ENCODE measurements at regions not wholly inside any gene's neighbourhood (a gene's known extent, or its start where the extent isn't known, plus 50 kb on each side); places are given as distances from the start of the nearest gene placed in this dataset.

DNA sequence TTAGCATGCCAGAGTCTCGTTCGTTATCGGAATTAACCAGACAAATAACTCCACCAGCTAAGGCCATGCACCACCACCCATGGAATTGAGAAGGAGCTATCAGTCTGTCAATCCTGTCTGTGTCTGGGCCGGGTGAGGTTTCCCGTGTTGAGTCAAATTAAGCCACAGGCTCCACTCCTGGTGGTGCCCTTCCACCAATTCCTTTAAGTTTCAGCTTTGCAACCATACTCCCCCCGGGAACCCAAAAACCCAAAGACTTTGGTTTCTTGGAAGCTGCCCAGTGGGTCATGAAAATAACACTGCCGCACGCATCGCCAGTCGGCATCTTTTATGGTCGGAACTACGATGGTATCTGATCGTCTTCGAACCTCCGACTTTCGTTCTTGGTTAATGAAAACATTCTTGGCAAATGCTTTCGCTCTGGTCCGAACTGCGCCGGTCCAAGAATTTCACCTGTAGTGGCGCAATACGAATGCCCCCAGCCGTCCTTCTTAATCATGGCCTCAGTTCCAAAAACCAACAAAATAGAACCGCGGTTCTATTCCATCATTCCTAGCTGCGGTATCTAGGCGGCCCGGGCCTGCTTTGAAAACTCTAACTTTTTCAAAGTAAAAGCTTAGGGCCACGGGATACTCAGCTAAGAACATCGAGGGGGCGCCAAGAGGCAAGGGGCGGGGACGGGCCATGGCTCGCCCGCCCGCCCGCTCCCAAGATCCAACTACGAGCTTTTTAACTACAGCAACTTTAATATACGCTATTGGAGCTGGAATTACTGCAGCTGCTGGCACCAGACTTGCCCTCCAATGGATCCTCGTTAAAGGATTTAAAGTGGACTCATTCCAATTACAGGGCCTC lies 1958.5 kb upstream of the DEFB115 start:
- TF ChIP-seq EZH2 (optimal IDR thresholded peaks at IDR 0.05; ENCODE audit: low read depth, low read length) = no peak
- TF ChIP-seq, protein P1, sequence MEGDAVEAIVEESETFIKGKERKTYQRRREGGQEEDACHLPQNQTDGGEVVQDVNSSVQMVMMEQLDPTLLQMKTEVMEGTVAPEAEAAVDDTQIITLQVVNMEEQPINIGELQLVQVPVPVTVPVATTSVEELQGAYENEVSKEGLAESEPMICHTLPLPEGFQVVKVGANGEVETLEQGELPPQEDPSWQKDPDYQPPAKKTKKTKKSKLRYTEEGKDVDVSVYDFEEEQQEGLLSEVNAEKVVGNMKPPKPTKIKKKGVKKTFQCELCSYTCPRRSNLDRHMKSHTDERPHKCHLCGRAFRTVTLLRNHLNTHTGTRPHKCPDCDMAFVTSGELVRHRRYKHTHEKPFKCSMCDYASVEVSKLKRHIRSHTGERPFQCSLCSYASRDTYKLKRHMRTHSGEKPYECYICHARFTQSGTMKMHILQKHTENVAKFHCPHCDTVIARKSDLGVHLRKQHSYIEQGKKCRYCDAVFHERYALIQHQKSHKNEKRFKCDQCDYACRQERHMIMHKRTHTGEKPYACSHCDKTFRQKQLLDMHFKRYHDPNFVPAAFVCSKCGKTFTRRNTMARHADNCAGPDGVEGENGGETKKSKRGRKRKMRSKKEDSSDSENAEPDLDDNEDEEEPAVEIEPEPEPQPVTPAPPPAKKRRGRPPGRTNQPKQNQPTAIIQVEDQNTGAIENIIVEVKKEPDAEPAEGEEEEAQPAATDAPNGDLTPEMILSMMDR (IDR thresholded peaks at IDR 0.05; ENCODE audit: low read length) = no peak
